GM12875 (cell line): ENCODE measurements at regions not wholly inside any gene's neighbourhood (a gene's known extent, or its start where the extent isn't known, plus 50 kb on each side); places are given as distances from the start of the nearest gene placed in this dataset.

Experiments
- H3K4me3 ChIP-seq: one replicate; pipeline ENCODE4 v1.5.1; 2011; ENCODE audit warnings: low read depth, low read length, control low read depth
- CTCF ChIP-seq: IDR thresholded peaks from 2 replicates; pipeline ENCODE4 v1.5.1; 2011; ENCODE audit warnings: low read depth, mild to moderate bottlenecking, control low read depth, inconsistent platforms, low read length, moderate library complexity, borderline replicate concordance; ENCODE audit not compliant: insufficient read depth

DNA sequence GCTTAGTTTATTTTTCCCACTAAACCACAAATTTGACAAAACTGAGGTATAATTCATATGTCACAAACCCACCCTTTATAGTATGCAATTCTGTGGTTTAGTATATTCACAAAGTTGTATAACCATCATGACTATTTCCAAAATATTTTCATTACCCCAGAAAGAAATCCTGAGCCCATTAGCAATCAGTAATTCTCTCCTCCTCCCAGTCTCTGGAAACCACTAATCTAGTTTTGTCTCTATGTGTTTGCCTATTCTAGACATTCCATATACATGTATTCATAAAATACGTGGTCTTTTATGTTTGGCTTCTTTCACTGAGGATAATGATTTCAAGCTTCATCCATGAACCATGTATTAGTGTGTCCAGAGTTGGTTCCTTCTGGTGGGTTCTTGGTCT is 267.6 kb downstream of the AEBP2 start:
- H3K4me3 ChIP-seq: no peak overlapping the region
- TF ChIP-seq CTCF: no peak

GRCh38 chr12:19707948-19708409 is 268.7 kb downstream of the AEBP2 start:
- no peak overlapping the region for H3K4me3 ChIP-seq
- TF ChIP-seq CTCF: no peak

- TF ChIP-seq CTCF: no peak
- H3K4me3 ChIP-seq: no peak overlapping the region
These were observed 270.6 kb downstream of the AEBP2 start for GRCh38 chr12:19709889-19710288.

GRCh38 chr12:19710811-19711793 is 271.8 kb downstream of the AEBP2 start:
- no peak for TF ChIP-seq CTCF
- no peak overlapping the region for H3K4me3 ChIP-seq

- TF ChIP-seq CTCF: no peak
- H3K4me3 ChIP-seq: no peak overlapping the region
These were observed 272.7 kb downstream of the AEBP2 start for GRCh38 chr12:19712041-19712440.

GRCh38 chr12:19718401-19718800 is 279.1 kb downstream of the AEBP2 start:
- H3K4me3 ChIP-seq: no peak overlapping the region
- no peak for TF ChIP-seq CTCF

DNA sequence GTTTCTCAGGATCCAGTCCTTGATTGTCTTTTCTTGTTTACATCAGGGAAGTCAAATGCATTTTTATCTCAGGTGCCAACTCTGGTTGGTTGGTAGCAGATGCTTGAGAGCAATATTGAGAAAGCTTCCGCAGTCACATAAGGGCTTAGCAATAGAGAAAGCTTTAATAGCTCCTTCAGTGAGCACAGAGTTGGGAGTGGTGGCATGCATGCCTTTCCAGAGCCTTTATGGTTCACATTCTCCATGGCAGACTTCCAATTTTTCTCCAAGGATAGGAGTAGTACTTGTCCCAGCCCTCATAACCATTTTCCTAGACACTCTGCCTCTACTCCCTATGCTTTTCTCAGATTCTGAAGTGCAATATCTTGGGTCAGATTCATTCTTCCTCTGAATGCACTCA is 280.4 kb downstream of the AEBP2 start:
- TF ChIP-seq CTCF: no peak
- H3K4me3 ChIP-seq: no peak overlapping the region
